HG02885 (cell line): ENCODE measurements at regions not wholly inside any gene's neighbourhood (a gene's known extent, or its start where the extent isn't known, plus 50 kb on each side); places are given as distances from the start of the nearest gene placed in this dataset.
"Not testable (repeated sequence)": the region's sequence is repeated elsewhere in the genome, so short reads cannot be mapped to it uniquely, and the experiment has no call there.

Experiments used
- ATAC-seq: cut with Tn5 transposase; IDR thresholded peaks from one replicate; pipeline ENCODE4 v1.9.1; 2021; ENCODE audit warnings: mild to moderate bottlenecking; ENCODE audit not compliant: unreplicated experiment, poor library complexity

DNA sequence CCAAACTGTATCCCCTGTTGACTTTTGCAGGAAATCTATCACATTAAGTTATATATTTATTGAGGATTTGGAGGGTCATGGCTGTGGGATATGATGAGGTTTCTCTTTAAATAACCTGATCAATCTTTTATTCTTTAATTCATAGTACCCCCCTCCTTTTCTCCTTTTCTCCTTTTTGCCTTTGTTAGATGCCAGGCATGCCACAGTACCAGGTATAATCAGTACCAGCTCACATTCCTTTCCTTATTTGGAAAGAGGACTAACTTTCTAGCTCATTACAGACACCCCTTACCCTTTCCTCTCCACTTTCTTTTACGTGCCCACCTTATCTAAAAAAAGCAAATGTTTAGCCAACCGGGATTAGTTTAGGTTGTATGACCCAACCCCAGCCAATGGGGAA, 326.4 kb upstream of the NAALADL2 start:
- ATAC-seq, result no peak

DNA sequence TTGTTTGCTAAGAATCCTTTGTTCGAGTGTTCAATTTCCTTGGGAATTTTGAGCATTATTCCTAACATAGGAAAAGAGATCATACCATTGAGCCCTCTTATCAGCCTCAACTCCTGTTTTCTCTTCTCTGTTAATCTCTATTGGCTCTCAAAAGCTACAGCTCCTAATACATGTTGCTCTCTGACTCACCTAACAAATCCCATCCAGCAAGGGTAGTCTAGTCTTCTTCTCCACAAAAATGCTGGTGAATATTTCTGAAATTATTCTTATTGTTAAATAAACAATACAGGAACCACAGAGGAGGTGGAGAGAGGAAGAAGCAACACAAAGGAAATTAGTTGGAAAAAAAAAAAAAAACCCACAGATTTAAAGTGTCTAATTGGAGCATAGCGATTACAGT, 325.8 kb upstream of the NAALADL2 start:
- no peak for ATAC-seq

DNA sequence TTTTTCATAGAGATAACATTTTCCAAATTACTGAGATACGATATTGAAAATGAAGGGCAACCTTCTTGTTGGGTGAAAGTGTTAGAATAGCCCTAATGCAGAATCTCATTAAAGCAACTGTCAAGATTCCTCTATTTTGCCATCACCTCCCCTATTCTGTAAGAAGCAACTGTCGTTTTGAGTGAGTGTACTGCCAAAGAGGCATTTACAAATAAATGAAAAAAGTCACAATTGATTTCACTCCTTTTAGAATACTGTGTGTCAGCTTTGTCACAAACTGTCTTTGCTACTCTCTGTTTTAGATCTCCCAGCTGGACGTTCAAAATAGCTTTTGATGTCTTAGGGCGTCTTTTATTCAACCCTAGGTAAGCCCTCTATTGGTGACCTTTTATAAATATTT, 322.8 kb upstream of the NAALADL2 start:
- ATAC-seq, result no peak

DNA sequence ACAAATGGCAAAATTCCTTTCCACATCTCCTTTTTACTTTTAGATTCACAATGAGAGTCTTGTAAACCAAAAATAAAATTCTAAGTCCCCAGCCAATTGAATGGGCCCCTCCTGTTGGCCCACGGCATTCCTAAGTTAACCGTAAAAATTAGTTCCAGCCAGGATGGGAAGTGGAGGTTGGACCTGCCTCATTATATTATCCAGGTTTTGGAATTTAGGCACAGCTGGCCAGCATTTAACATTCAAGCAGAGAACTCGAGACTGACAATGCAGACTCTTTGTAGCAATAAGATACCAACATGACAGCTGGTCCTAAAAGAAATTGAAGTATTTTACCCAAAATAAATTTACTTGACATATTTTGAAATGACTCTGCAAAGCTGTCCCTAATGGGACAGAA, 321.0 kb upstream of the NAALADL2 start:
- no peak for ATAC-seq

DNA sequence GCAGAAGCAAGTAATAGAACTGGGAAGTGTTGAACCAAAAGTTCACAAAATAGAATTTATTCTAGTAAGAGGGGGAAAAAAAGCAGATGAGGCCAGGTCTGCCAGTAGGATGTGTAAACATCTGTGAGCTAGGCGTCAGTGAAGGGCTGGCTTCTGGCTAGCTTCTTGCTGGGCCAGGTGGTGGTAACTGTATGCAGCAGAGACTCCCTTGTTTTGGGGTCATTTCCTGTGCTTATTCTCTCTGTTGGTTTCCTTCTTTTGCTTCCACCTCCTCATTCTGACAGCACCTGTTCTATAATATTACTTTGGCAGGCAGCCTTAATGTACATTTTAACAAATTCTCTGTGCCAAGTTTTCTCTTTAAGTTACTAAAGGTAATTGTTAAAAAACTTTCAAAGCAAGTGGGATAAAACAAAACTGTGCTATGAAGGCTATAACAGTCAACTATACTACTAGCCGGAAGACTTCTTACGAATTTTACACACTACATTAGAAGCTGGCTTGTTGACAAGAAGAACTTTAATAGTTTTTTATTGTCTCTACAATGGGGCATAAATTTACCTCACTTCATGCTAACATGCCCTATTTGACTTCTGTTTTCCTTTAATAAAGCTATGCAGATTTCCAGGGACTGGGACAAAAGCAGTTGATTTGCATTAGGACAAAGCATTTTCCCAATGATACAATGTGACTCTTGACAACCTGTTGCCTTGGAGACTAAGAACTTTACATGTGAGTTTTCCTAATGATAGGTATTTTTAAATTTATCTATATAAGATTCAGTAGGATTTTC, 318.8 kb upstream of the NAALADL2 start:
- ATAC-seq, result no peak

DNA sequence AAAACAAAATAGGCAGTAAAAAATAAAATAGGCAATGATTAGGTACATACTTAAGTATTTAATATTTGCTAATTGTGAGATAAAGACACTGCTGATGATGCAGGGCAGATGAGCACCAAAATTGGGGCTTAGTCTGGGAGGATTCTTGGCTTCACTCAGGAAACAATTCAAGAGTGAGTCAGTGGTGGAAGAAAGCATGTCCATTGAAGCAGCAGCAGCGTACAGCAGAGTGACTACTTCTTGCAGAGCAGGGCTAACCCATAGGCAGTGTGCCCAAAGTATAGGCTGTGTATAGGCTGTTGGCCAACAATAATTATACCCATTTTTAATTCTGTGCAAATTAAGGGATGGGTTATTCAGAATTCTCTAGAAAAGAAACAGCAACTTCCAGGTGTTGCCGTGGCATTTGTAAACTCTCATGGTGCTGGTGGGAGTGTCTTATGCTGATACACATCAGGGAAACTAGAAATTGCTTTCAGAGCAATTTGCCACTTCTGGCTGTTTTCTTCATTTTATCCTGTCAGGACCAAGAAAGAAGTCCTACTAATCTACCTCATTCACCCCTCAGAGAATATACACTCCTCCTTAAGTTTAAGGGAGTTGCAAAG, 317.3 kb upstream of the NAALADL2 start:
- no peak for ATAC-seq

DNA sequence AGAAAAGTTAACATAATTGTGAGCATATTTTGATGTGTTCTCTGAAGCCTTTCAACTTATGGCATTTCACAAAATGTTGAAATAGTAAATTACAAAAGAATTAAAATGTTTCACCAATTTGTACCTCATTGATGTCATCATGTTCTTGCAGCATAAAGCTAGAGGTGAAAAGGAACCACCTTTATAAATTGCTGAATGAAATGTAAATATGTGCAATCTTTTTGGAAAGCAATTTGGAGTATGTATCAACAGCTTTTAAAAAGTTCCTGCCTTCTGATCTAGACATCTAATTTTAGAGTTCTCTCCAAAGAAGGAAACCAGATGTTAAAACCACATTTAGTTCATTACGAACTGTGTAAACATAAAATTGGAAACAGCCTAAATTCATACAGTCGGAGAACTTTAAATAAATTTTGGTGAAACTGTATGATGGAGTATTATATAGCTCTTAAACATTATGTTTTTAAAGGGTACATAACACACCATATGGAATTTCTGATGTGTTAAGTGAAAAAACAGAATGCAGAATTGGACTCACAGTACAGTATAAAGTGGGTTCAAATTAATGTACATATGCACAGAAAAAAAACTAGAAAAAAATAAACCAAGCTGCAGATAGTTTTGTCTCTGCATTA, 311.2 kb upstream of the NAALADL2 start:
- no peak for ATAC-seq

DNA sequence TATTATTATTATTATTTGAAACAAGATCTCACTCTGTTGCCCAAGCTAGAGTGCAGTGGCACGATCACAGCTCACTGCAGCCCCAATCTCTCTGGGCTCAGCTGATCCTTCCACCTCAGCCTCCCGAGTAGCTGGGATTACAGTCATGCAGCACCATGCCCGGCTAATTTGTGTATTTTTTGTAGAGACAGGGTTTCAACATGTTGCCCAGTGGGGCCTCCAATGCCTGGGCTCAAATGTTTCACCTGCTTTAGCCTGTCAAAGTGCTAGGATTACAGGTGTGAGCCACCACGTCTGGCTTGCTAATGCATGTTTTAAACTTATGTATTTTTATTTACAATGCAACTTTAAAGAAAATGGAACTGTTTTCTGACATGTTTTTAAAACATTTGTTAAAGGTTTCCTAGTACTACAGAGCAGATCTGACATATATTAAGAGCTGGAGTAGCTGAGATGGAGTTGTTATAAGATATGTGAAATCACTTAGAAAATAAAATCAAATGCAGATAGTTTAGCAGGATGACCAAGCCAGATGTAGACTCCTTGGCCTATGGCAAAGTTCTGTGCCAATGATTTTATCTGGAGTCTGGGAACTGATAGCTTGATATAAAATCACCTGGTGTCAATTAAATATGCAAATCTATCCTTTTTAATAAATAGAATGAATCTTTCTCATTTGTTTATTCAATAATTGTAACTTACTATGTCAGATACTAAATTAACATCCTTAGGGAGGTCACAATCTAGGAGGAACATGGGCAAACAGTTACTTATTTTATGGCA, 310.1 kb upstream of the NAALADL2 start:
- ATAC-seq, result no peak

DNA sequence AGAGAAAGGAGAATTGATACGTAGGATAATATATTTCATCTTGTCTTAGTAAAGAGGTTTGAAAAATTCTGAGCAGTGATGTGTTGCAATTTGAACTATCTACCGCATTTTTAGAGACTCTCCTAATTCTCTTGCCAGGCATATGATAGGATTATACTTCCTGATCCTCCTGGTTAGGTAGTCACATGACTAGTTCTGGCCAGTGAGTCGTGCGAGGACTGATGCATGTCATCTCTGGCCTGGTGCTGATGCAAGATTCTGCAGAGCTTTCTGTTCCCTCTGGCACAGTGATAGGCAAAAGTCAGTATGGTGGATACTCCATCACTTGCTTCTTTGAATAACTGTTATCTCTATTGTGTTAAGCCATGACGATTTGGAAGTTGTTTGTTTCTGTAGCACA, 277.6 kb upstream of the NAALADL2 start:
- ATAC-seq, result no peak

DNA sequence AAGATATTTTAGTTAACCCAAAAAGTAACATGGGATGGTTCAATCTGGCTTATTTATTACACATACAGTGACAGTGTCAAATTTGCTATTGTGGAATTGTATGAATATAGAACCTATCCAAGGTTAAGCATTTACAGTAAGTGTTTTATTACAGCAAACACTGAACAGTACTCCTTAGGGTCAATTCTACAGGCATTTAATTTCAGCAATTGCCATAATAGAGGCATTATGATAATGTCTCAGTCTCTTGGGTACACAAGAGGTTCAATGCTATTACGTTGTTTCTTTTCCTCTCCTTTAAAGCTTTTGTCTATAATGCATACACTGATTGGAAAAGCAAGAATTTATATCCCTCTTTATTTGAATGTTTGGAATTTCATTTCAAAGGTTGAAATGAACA, 275.7 kb upstream of the NAALADL2 start:
- no peak for ATAC-seq

DNA sequence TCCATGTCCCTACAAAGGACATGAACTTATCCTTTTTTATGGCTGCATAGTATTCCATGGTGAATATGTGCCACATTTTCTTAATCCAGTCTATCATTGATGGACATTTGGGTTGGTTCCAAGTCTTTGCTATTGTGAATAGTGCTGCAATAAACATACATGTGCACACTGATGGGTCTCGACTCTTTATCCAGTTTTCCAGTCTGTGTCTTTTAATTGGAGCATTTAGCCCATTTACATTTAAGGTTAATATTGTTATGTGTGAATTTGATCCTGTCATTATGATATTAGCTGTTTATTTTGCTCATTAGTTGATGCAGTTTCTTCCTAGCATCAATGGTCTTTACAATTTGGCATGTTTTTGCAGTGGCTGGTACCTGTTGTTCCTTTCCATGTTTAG, 272.0 kb upstream of the NAALADL2 start:
- ATAC-seq, result not testable (repeated sequence)

DNA sequence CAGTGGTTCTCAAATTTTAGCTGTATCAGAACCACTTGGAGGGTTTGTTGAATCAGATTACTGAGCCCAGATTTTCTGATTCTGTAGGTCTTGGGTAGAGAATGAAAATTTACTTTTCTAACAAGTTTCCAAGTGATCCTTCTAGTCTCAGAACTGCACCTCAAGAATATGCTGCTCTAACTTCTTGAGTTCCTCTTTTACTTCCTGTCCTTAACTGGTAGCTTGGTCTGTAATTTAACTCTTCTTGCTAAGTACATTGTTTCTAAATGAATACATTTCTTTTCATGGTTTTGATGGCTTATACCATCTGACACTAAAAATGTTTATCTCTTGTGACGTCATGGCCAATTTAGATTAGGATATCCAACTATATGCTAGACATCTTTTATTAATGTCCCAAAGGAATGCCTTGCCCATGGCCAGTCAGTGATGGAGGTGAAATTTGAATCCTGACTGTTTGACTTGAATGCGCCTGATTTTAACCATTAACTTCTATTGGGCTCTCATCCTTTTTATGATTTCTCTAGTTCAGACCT, 262.6 kb upstream of the NAALADL2 start:
- ATAC-seq, result no peak

DNA sequence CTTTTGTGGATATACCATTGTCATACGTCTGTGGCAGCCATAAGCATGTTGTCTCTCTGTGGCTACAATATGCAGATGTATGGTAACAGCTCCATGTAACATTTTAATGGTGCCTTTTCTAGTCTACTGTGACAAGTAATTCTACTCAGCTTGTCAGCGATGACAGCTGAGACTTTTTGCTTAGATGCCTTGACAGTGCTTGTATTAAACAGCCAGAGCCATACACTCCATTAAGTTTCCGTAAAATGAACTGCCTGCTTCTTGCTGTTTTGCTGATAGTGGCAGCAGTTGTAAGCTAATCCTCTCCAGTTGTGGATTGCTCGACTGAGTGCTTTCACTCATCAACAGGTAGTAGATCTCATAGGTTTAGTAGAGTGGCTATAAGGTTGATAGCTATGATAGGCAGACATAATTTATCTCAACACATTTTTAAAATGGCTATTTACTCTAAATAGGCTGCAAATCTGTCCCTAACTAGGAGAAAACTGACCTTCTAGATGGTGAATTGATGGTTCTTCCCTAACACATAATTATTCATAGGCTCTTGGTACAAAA, 260.2 kb upstream of the NAALADL2 start:
- ATAC-seq, result no peak

DNA sequence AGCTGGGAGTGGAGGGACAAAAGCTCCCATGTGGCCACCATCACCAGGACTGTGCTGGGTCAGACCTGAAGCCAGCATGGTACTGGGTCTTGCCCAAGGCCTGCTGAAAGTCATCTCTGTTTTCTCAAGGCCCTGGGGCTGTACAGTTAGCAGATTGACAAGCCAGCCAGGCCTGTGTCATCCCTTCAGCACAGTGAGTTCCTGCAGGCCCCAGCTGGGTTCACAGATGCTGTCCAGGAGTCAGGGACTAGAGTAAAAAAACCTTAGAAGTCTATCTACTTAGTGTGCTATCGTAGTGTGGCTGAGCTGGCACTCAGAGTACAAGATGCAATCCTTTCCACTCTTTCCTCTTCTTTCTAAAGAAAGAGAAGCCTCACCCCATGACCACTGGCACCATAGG, 246.0 kb upstream of the NAALADL2 start:
- no peak for ATAC-seq

DNA sequence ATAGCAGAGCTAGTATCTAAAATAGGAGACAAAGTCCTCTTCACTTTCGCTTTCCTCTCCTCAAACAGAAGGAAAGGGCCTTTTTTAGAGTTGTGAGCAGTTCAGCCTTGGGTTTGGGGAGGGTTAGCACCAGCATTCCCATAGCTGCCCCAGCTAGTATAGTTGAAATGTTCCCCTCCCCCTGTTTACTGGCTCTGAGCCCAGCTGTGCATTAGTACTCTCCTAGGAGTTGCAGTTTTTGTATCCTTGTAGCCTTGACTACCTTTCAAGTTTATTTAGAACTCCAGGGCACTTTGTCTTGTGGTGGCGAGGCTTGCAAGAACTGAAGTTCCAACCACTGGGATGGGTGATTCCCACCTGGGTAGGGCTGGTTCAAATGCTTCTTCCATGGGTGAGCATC, 245.1 kb upstream of the NAALADL2 start:
- ATAC-seq, result no peak

DNA sequence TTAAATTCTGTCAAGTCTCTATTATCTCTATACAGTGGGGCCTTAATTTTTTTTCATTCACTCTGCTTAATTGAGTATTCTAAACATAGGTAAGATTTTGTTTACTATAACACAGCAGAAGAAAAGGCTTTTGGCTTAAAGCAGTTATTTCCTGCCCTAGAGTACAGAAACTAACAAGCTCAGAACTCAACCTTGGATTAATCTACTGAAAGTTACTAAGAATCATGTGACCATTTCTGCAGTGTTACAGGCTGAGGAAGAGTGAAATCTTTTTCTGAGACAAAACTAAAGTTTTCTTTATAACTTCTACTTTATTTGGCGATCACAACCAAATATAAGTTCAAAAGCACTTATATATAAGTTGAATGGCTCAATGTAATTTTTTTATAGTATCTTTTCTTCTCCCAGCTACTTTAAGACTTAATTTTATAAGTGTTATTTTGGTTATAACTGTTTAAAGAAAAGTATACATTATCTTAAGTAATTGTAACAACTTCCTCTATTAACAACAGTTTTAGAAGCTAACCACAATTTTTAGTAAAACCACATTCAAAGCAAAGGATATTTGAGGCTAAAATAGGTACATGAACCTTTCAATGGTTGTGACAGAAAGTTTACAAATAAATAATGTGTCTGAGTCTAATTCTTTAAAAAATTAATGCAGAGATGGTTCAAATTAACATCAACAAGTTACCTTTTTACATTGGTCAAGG, 240.6 kb upstream of the NAALADL2 start:
- ATAC-seq, result no peak

DNA sequence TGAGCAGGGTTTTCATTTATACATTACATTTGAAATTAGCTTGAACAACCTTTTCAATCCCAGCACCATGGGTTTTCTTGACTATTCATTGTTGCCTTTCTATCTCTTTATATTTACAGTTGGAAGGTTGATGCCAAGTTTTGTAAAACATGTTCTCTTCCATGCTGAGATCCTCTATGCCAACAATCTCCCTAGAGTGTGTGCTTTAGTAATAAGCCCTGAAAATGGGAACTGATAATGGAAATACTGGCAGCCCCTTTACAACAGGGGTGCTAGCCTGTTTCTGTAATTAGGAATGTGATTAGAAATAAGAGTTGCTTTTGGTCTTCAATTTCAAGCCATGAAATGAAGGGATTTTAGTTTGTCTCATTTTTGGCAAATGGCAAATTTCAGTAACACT, 239.9 kb upstream of the NAALADL2 start:
- ATAC-seq, result no peak

DNA sequence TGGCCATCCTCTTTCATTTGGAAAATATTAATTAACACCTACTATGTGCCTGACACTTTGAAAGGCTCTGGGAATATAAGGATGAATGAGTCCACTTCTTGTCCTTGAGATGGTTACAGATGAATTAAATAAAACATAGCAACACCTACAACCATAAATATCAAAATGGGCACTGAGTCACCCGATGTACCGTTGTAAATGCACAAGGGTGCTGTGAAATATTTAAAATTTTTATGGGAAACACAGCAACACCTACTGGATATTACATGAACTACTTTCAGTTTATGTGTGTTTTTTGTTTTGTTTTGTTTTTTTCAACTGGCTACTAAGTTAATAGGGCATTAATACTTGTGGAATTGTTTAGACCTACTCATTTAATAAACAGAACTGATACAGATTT, 239.0 kb upstream of the NAALADL2 start:
- no peak for ATAC-seq

DNA sequence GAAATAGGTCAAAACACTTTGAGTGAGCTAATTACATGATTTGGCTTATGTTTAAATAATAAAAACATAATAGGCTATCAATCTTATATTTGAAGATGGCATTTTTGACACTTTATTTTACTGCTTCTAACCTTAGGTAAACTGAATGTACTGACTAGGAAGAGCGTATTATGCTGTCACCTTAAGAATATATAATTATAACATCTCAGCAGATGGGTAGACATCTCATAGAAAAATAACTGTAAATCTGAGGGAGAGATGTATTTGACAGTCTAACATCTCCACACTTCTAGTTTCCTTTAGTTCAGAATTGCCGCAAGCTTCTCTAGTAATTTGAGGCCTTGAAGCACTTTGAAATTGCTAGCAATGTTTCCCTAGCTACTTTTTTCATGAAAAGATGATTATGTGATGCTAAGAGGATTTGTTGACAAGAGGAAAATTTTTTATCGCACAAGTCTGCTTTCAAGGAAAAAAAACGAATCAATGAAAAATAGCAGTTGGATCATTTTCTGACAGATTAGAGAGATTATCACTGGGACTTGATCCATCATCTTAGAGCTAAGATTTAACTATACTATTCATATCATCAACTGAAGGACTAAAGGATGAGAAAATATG, 238.2 kb upstream of the NAALADL2 start:
- no peak for ATAC-seq
